ENCODE measurements at regions not wholly inside any gene's neighbourhood (a gene's known extent, or its start where the extent isn't known, plus 50 kb on each side); places are given as distances from the start of the nearest gene placed in this dataset.
"Not testable (repeated sequence)": the region's sequence is repeated elsewhere in the genome, so short reads cannot be mapped to it uniquely, and the experiment has no call there.

- not testable (repeated sequence) for H4K8ac ChIP-seq (replicated peaks; ENCODE audit: insufficient read length, low read depth, low read length); H3K23me2 ChIP-seq (ENCODE audit: insufficient read length, low read depth, low read length, poor library complexity, severe bottlenecking); H2BK5ac ChIP-seq (ENCODE audit: insufficient read length, low read length); H3K18ac ChIP-seq (ENCODE audit: insufficient read length, low read depth, low read length); H3K9me3 ChIP-seq (ENCODE audit: control insufficient read depth, low read depth, low read length); H3T11ph ChIP-seq (ENCODE audit: low read length); H3K14ac ChIP-seq (ENCODE audit: insufficient read depth, low read length); H3K27me3 Mint-ChIP-seq (ENCODE audit: low read depth); H4K91ac ChIP-seq (ENCODE audit: insufficient read length, low read depth, low read length); H3K4me2 ChIP-seq (ENCODE audit: insufficient read depth, insufficient read length, low read length); H3K27ac Mint-ChIP-seq; H3K36me3 Mint-ChIP-seq (ENCODE audit: insufficient read depth in 1 of 3, low read depth in 3 of 3); H3K79me1 ChIP-seq (ENCODE audit: insufficient read depth, low read depth, low read length, poor library complexity, severe bottlenecking); H3K9me3 Mint-ChIP-seq; DNase-seq; H3K4ac ChIP-seq (ENCODE audit: low read depth, low read length); H2BK12ac ChIP-seq (ENCODE audit: insufficient read length, low read depth, low read length); H2AFZ ChIP-seq (ENCODE audit: low read length); H3K4me3 Mint-ChIP-seq; H2BK20ac ChIP-seq (ENCODE audit: low read depth, low read length, poor library complexity, severe bottlenecking); H3K4me1 Mint-ChIP-seq; H3K79me2 ChIP-seq (ENCODE audit: insufficient read depth, low read length); H3K4me1 ChIP-seq (ENCODE audit: insufficient read depth, low read length); H2AK5ac ChIP-seq (ENCODE audit: insufficient read length, low read length); H4K5ac ChIP-seq (ENCODE audit: insufficient read length, low read depth, low read length); H2BK120ac ChIP-seq (ENCODE audit: low read depth, low read length, poor library complexity, severe bottlenecking); H3K23ac ChIP-seq (ENCODE audit: insufficient read length, low read depth, low read length); H3K27ac ChIP-seq (ENCODE audit: insufficient read length, low read depth, low read length); H4K20me1 ChIP-seq (ENCODE audit: control insufficient read depth, insufficient read depth, insufficient read length); H3K9ac ChIP-seq (ENCODE audit: extremely low read depth, insufficient read length, low read length); H2BK15ac ChIP-seq (ENCODE audit: low read depth, low read length); H3K56ac ChIP-seq (ENCODE audit: insufficient read length, low read depth, low read length); H3K27me3 ChIP-seq (ENCODE audit: insufficient read depth, low read length)
- WGBS (ENCODE audit: extremely low coverage, insufficient read length, low lambda C conversion rate): no CpG with 5 or more reads among the region's 1 CpG
Measured at GRCh38 chr2:16750925-16751214, 85.2 kb upstream of the CYRIA start.

Measured in H9 (cell line).